ENCODE measurements at regions not wholly inside any gene's neighbourhood (a gene's known extent, or its start where the extent isn't known, plus 50 kb on each side); places are given as distances from the start of the nearest gene placed in this dataset.

GRCh38 chr15:70533931-70534742, 229.2 kb downstream of the UACA start (continued):
- TF ChIP-seq CHD7 (IDR thresholded peaks at IDR 0.05; ENCODE audit: insufficient replicate concordance, low read length) = no peak

Data from H1 (cell line).